ENCODE measurements at regions not wholly inside any gene's neighbourhood (a gene's known extent, or its start where the extent isn't known, plus 50 kb on each side); places are given as distances from the start of the nearest gene placed in this dataset.

DNA sequence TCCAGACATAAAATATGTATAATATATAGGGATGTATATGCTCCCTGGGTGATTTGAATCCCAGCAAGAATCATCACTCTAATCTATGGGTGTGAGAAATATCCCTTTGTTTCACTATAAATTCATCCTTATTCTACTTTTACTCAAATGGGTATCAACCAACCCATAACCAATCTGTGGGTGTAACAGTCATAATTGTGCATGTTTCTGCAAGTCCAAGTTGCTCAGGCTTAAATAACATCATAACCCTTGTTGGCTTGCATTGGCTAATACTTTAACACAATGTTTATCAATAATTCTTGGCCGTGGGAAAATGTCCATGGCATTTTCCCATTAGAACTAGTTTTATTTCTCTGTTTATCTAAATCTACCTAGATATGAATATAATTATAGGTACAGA lies 530.5 kb upstream of the TLE4 start:
- H3K27ac Mint-ChIP-seq = no peak overlapping the region
- Histone ChIP-seq H3K27ac (ENCODE audit: low read depth, low read length) (no peak overlapping the region), H3K27me3 (ENCODE audit: insufficient read depth, low read length, poor library complexity, severe bottlenecking) (no peaks in the 10 kb centered on the region), H3K36me3 (ENCODE audit: insufficient read depth, low read length) (no peaks in the 10 kb centered on the region), H3K4me1 (ENCODE audit: insufficient read depth, low read length) (no peaks in the 10 kb centered on the region), H3K9me3 (ENCODE audit: low read length) (no peaks in the 10 kb centered on the region), H3K4me3 (ENCODE audit: low read length) (no peak overlapping the region)
- no peak for DNase-seq
- no peaks in the 10 kb centered on the region for H3K36me3 Mint-ChIP-seq
- no peaks in the 10 kb centered on the region for H3K27me3 Mint-ChIP-seq
- no peak overlapping the region for H3K4me3 Mint-ChIP-seq
- POLR2A ChIA-PET = no interaction called here
- no peaks in the 10 kb centered on the region for H3K4me1 Mint-ChIP-seq
- CTCF ChIA-PET = no interaction called here
- peaks cover 0 to 11% (median 0%) of the 10 kb centered on the region in 5 donors for H3K9me3 Mint-ChIP-seq

DNA sequence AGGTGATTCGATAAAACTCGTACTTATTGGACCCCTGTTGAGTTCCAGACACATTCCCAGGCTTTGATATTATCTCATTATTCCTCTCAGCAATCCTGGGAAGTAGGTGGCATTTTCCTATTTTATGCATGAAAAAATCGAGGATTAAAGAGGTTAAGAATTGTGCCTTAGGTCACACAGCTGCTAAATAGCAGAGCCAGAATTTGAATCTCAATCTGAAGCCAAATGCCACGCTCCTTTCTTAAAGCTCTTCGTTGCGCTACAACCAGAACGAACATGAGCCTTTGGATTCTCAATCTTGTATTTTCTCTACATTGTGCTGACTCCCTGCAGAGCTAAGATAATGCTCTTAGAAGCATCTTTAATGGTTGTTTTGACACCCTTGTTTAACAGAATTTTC lies 527.8 kb upstream of the TLE4 start:
- POLR2A ChIA-PET = no interaction called here
- H3K4me1 Mint-ChIP-seq = no peaks in the 10 kb centered on the region

DNA sequence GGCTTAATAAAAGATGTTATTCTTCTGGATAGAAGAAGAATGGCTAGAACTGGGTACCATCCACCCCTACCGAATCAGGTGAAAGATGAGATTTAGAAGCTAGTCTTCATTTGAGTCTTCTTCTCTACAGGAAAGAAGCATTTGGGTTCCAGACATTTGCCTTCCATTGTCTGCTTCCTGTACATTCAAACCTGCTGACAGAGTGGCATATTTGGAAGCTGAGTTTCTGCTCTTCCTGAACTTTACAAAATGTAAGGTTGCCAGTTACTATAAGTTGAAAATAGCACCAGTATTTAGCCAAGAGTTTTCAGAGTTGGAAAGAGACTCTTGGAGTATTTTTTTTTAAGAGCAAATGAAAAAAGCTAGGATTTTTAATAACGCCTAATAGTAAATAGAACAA lies 525.4 kb upstream of the TLE4 start:
- Histone ChIP-seq H3K4me3 (ENCODE audit: low read length) (no peak overlapping the region), H3K27me3 (ENCODE audit: insufficient read depth, low read length, poor library complexity, severe bottlenecking) (no peaks in the 10 kb centered on the region), H3K36me3 (ENCODE audit: insufficient read depth, low read length) (no peaks in the 10 kb centered on the region), H3K4me1 (ENCODE audit: insufficient read depth, low read length) (no peaks in the 10 kb centered on the region), H3K27ac (ENCODE audit: low read depth, low read length) (no peak overlapping the region), H3K9me3 (ENCODE audit: low read length) (no peaks in the 10 kb centered on the region)
- Mint-ChIP-seq H3K4me1 (no peaks in the 10 kb centered on the region), H3K27me3 (no peaks in the 10 kb centered on the region), H3K27ac (no peak overlapping the region), H3K9me3 (peaks cover 0 to 11% (median 0%) of the 10 kb centered on the region in 5 donors), H3K4me3 (no peak overlapping the region), H3K36me3 (no peaks in the 10 kb centered on the region)
- DNase-seq = no peak
- ChIA-PET CTCF (no interaction called here), POLR2A (no interaction called here)

More for the DNA sequence above, 527.8 kb upstream of the TLE4 start:
- H3K36me3 Mint-ChIP-seq = no peaks in the 10 kb centered on the region
- H3K27ac Mint-ChIP-seq = no peak overlapping the region
- CTCF ChIA-PET = no interaction called here
- Histone ChIP-seq H3K27me3 (ENCODE audit: insufficient read depth, low read length, poor library complexity, severe bottlenecking) (no peaks in the 10 kb centered on the region), H3K9me3 (ENCODE audit: low read length) (no peaks in the 10 kb centered on the region), H3K36me3 (ENCODE audit: insufficient read depth, low read length) (no peaks in the 10 kb centered on the region), H3K4me3 (ENCODE audit: low read length) (no peak overlapping the region), H3K4me1 (ENCODE audit: insufficient read depth, low read length) (no peaks in the 10 kb centered on the region), H3K27ac (ENCODE audit: low read depth, low read length) (no peak overlapping the region)
- no peak overlapping the region for H3K4me3 Mint-ChIP-seq
- DNase-seq = no peak
- peaks cover 0 to 11% (median 0%) of the 10 kb centered on the region in 5 donors for H3K9me3 Mint-ChIP-seq
- H3K27me3 Mint-ChIP-seq = no peaks in the 10 kb centered on the region

DNA sequence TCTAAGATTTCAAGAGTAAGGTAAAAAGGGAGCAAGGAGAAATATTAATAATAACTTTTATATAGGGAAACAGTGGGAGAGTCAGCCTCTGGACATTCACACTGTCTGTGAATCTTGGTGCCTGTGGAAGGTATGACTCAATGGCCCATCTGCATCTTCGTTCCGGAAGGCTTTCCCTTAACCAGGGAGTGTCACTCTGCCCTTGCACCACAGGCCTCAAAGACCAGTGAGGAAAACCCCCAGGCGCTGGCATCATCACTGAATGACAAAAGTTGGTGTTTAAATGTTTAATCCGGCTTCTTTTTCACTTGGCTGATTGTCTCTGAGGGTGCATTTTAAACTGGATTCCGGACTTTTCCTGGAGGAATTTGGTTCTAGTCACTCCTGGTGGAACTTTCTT lies 522.4 kb upstream of the TLE4 start:
- Mint-ChIP-seq H3K9me3 (peaks cover 0 to 4% (median 0%) of the 10 kb centered on the region in 5 donors), H3K4me3 (no peak overlapping the region), H3K4me1 (no peaks in the 10 kb centered on the region), H3K36me3 (no peaks in the 10 kb centered on the region), H3K27me3 (no peaks in the 10 kb centered on the region), H3K27ac (no peak overlapping the region)
- Histone ChIP-seq H3K9me3 (ENCODE audit: low read length) (no peaks in the 10 kb centered on the region), H3K27me3 (ENCODE audit: insufficient read depth, low read length, poor library complexity, severe bottlenecking) (no peaks in the 10 kb centered on the region), H3K27ac (ENCODE audit: low read depth, low read length) (no peak overlapping the region), H3K36me3 (ENCODE audit: insufficient read depth, low read length) (no peaks in the 10 kb centered on the region), H3K4me1 (ENCODE audit: insufficient read depth, low read length) (no peaks in the 10 kb centered on the region), H3K4me3 (ENCODE audit: low read length) (no peak overlapping the region)
- POLR2A ChIA-PET = no interaction called here
- DNase-seq = no peak
- CTCF ChIA-PET = no interaction called here

DNA sequence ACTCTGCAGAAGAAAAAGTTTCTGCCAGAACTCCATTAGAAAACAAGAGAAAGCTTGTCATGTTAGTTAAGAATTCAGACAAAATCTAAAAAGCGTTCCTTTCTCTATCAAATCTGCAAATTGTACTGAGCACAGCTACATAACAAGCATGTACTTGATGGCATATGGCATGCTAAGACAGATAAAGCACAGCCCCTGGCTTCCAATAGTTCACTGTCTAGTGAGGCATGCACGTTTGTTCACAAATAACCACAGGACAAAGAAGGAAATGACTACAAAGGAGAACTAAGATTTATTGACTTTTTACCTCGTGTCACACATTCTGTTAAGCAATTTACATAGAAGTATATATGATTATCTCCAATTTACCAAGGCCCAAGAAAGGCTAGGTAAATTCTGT lies 518.2 kb upstream of the TLE4 start:
- Mint-ChIP-seq H3K4me3 (no peak overlapping the region), H3K4me1 (no peaks in the 10 kb centered on the region), H3K36me3 (no peaks in the 10 kb centered on the region), H3K9me3 (peaks cover 0 to 7% (median 2%) of the 10 kb centered on the region in 5 donors), H3K27ac (no peak overlapping the region), H3K27me3 (no peaks in the 10 kb centered on the region)
- Histone ChIP-seq H3K4me1 (ENCODE audit: insufficient read depth, low read length) (no peaks in the 10 kb centered on the region), H3K36me3 (ENCODE audit: insufficient read depth, low read length) (no peaks in the 10 kb centered on the region), H3K27me3 (ENCODE audit: insufficient read depth, low read length, poor library complexity, severe bottlenecking) (no peaks in the 10 kb centered on the region), H3K4me3 (ENCODE audit: low read length) (no peak overlapping the region), H3K9me3 (ENCODE audit: low read length) (no peaks in the 10 kb centered on the region), H3K27ac (ENCODE audit: low read depth, low read length) (no peak overlapping the region)
- no peak for DNase-seq
- CTCF ChIA-PET = no interaction called here
- POLR2A ChIA-PET = no interaction called here

DNA sequence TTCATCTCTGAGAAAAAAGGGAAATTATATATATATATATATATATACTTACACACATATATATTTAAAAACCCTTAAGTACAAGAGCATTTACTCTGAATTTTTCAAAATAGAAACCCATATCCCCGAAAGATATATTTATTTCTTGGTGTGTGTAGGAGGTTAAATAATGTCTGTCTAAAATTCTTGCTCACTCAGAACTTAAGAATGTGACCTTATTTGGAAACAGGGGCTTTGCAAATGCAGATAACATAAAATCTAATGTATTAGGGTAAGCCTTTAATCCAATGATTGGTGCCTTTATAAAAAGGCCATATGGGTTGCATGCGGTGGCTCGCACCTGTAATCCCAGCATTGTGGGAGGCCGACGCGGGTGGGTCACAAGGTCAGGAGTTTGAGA lies 517.3 kb upstream of the TLE4 start:
- H3K27ac Mint-ChIP-seq = no peak overlapping the region
- H3K4me1 Mint-ChIP-seq = no peaks in the 10 kb centered on the region
- ChIA-PET POLR2A (no interaction called here), CTCF (no interaction called here)
- H3K36me3 ChIP-seq (ENCODE audit: insufficient read depth, low read length) = no peaks in the 10 kb centered on the region
- H3K9me3 ChIP-seq (ENCODE audit: low read length) = no peaks in the 10 kb centered on the region
- no peaks in the 10 kb centered on the region for H3K27me3 ChIP-seq (ENCODE audit: insufficient read depth, low read length, poor library complexity, severe bottlenecking)
- H3K9me3 Mint-ChIP-seq = peaks cover 0 to 11% (median 2%) of the 10 kb centered on the region in 5 donors
- H3K4me1 ChIP-seq (ENCODE audit: insufficient read depth, low read length) = no peaks in the 10 kb centered on the region
- no peak for DNase-seq
- H3K27ac ChIP-seq (ENCODE audit: low read depth, low read length) = no peak overlapping the region
- H3K4me3 ChIP-seq (ENCODE audit: low read length) = no peak overlapping the region
- H3K27me3 Mint-ChIP-seq = no peaks in the 10 kb centered on the region
- H3K4me3 Mint-ChIP-seq = no peak overlapping the region
- H3K36me3 Mint-ChIP-seq = no peaks in the 10 kb centered on the region

DNA sequence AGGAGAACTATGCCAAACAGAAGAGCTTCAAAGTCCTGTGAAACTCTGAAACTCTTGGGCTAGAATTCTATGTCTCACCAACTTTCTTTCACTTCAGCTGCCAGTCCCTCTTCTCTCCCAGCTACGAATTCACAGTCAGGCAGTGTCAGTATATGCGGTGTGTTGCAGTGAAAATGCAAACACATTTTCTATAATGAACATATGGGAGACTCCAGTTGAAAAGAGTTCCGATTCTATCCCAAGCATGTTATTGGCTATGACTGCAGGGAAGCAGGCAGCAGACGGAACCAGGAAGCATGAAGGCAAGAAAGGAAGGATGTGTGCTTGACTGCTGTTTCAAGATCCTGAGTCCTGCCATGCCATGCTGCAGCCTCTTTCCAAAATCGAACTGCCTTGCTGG lies 515.7 kb upstream of the TLE4 start:
- POLR2A ChIA-PET = no interaction called here
- Mint-ChIP-seq H3K9me3 (peaks cover 0 to 11% (median 2%) of the 10 kb centered on the region in 5 donors), H3K27me3 (no peaks in the 10 kb centered on the region), H3K4me1 (no peaks in the 10 kb centered on the region), H3K4me3 (no peak overlapping the region), H3K27ac (no peak overlapping the region), H3K36me3 (no peaks in the 10 kb centered on the region)
- no peaks in the 10 kb centered on the region for H3K4me1 ChIP-seq (ENCODE audit: insufficient read depth, low read length)
- CTCF ChIA-PET = no interaction called here
- H3K27me3 ChIP-seq (ENCODE audit: insufficient read depth, low read length, poor library complexity, severe bottlenecking) = no peaks in the 10 kb centered on the region
- H3K4me3 ChIP-seq (ENCODE audit: low read length) = no peak overlapping the region
- DNase-seq = no peak
- no peaks in the 10 kb centered on the region for H3K36me3 ChIP-seq (ENCODE audit: insufficient read depth, low read length)
- no peak overlapping the region for H3K27ac ChIP-seq (ENCODE audit: low read depth, low read length)
- H3K9me3 ChIP-seq (ENCODE audit: low read length) = no peaks in the 10 kb centered on the region

DNA sequence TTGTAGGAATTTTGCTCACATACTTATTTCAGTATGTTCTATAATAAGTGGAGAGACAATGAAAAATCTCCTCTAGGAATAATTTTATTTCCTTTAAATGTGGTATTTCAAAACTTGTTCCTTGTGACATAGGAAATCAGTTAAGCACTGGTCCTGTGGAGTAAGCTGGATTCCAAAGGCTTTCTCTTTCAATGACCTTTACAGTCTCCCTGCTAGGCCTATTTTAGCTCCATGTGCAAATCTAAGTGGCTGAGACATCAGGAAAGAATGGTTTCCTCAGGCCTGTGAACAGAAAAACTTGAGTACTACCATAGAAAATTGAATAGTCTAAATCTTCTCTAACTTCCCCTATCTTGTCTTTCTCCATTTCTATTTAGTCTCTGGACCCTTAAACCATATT lies 514.2 kb upstream of the TLE4 start:
- no peaks in the 10 kb centered on the region for H3K36me3 ChIP-seq (ENCODE audit: insufficient read depth, low read length)
- no peaks in the 10 kb centered on the region for H3K9me3 ChIP-seq (ENCODE audit: low read length)
- H3K27me3 ChIP-seq (ENCODE audit: insufficient read depth, low read length, poor library complexity, severe bottlenecking) = no peaks in the 10 kb centered on the region
- H3K4me3 ChIP-seq (ENCODE audit: low read length) = no peak overlapping the region
- H3K4me1 Mint-ChIP-seq = no peaks in the 10 kb centered on the region
- H3K4me1 ChIP-seq (ENCODE audit: insufficient read depth, low read length) = no peaks in the 10 kb centered on the region
- H3K36me3 Mint-ChIP-seq = no peaks in the 10 kb centered on the region
- H3K9me3 Mint-ChIP-seq = peaks cover 0 to 11% (median 2%) of the 10 kb centered on the region in 5 donors
- CTCF ChIA-PET = no interaction called here
- H3K27me3 Mint-ChIP-seq = no peaks in the 10 kb centered on the region
- no peak overlapping the region for H3K4me3 Mint-ChIP-seq
- H3K27ac Mint-ChIP-seq = no peak overlapping the region
- DNase-seq = no peak
- no peak overlapping the region for H3K27ac ChIP-seq (ENCODE audit: low read depth, low read length)
- POLR2A ChIA-PET = no interaction called here

DNA sequence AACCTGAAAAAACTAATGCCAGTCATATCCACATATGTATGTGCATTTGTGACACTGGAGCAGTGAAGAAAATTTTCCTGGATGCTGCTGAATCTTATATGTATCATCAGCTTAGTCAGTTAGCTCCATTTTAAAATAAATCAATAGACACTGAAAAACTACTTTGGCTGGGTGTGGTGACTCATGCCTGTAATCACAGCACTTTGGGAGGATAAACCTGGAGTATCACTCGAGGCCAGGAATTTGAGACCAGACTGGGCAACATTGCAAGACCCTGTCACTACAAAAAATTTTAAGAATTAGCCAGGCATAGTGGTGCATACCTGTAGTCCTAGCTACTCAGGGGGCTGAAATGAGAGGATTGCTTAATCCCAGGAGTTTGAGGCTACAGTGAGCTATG lies 511.0 kb upstream of the TLE4 start:
- POLR2A ChIA-PET = no interaction called here
- no peaks in the 10 kb centered on the region for H3K27me3 Mint-ChIP-seq
- no peak for DNase-seq

More for the DNA sequence above, 511.0 kb upstream of the TLE4 start:
- H3K9me3 ChIP-seq (ENCODE audit: low read length) = no peaks in the 10 kb centered on the region
- Mint-ChIP-seq H3K4me3 (no peak overlapping the region), H3K4me1 (no peaks in the 10 kb centered on the region), H3K36me3 (no peaks in the 10 kb centered on the region), H3K27ac (no peak overlapping the region), H3K9me3 (peaks cover 0 to 11% (median 0%) of the 10 kb centered on the region in 5 donors)
- no peak overlapping the region for H3K27ac ChIP-seq (ENCODE audit: low read depth, low read length)
- H3K36me3 ChIP-seq (ENCODE audit: insufficient read depth, low read length) = no peaks in the 10 kb centered on the region
- CTCF ChIA-PET = no interaction called here
- no peaks in the 10 kb centered on the region for H3K27me3 ChIP-seq (ENCODE audit: insufficient read depth, low read length, poor library complexity, severe bottlenecking)
- no peak overlapping the region for H3K4me3 ChIP-seq (ENCODE audit: low read length)
- H3K4me1 ChIP-seq (ENCODE audit: insufficient read depth, low read length) = no peaks in the 10 kb centered on the region
